ENCODE measurements at regions not wholly inside any gene's neighbourhood (a gene's known extent, or its start where the extent isn't known, plus 50 kb on each side); places are given as distances from the start of the nearest gene placed in this dataset.

- Histone ChIP-seq H3K36me3 (ENCODE audit: low read length) (no peaks in the 10 kb centered on the region), H2AFZ (ENCODE audit: low read depth, low read length, severe bottlenecking) (no peak overlapping the region), H4K20me1 (ENCODE audit: low read depth, low read length) (no peaks in the 10 kb centered on the region), H3K27me3 (ENCODE audit: low read length) (no peaks in the 10 kb centered on the region), H3K9me3 (ENCODE audit: insufficient read depth, low read length) (no peaks in the 10 kb centered on the region), H3K4me2 (ENCODE audit: low read depth, low read length, poor library complexity, severe bottlenecking) (no peak overlapping the region), H3K79me2 (ENCODE audit: insufficient read depth, low read length) (no peaks in the 10 kb centered on the region), H3K9me2 (replicated peaks; ENCODE audit: insufficient read depth, low read length) (no peaks in the 10 kb centered on the region), H3F3A (ENCODE audit: insufficient read depth) (no peaks in the 10 kb centered on the region), H3K4me3 (ENCODE audit: insufficient read depth, low read length, poor library complexity, severe bottlenecking) (no peak overlapping the region), H3K27ac (ENCODE audit: low read depth, low read length) (no peak overlapping the region), H3K9ac (ENCODE audit: low read length) (no peak overlapping the region)
- TF ChIP-seq CTCF (IDR thresholded peaks at IDR 0.05; ENCODE audit: insufficient read depth, low read length, poor library complexity, severe bottlenecking) (no peak), EZH2phosphoT487 (conservative IDR thresholded peaks at IDR 0.05; ENCODE audit: low read length) (no peak)
Observed at GRCh38 chr2:34030273-34030672, 431.2 kb upstream of the FAM98A start.

- no peaks in the 10 kb centered on the region for H3K9me3 ChIP-seq (ENCODE audit: insufficient read depth, low read length)
- H2AFZ ChIP-seq (ENCODE audit: low read depth, low read length, severe bottlenecking) = no peak overlapping the region
- no peaks in the 10 kb centered on the region for H3K27me3 ChIP-seq (ENCODE audit: low read length)
- H4K20me1 ChIP-seq (ENCODE audit: low read depth, low read length) = no peaks in the 10 kb centered on the region
- no peak overlapping the region for H3K4me3 ChIP-seq (ENCODE audit: insufficient read depth, low read length, poor library complexity, severe bottlenecking)
- no peaks in the 10 kb centered on the region for H3F3A ChIP-seq (ENCODE audit: insufficient read depth)
- no peaks in the 10 kb centered on the region for H3K79me2 ChIP-seq (ENCODE audit: insufficient read depth, low read length)
- no peak overlapping the region for H3K4me2 ChIP-seq (ENCODE audit: low read depth, low read length, poor library complexity, severe bottlenecking)
- no peak overlapping the region for H3K27ac ChIP-seq (ENCODE audit: low read depth, low read length)
- no peak overlapping the region for H3K9ac ChIP-seq (ENCODE audit: low read length)
- TF ChIP-seq EZH2phosphoT487 (conservative IDR thresholded peaks at IDR 0.05; ENCODE audit: low read length) (no peak), CTCF (IDR thresholded peaks at IDR 0.05; ENCODE audit: insufficient read depth, low read length, poor library complexity, severe bottlenecking) (no peak)
- no peaks in the 10 kb centered on the region for H3K36me3 ChIP-seq (ENCODE audit: low read length)
- no peaks in the 10 kb centered on the region for H3K9me2 ChIP-seq (replicated peaks; ENCODE audit: insufficient read depth, low read length)
Observed at GRCh38 chr2:34029073-34029472, 430.0 kb upstream of the FAM98A start.

- Histone ChIP-seq H4K20me1 (ENCODE audit: low read depth, low read length) (no peaks in the 10 kb centered on the region), H3K4me3 (ENCODE audit: insufficient read depth, low read length, poor library complexity, severe bottlenecking) (no peak overlapping the region), H3K9ac (ENCODE audit: low read length) (no peak overlapping the region), H3K4me2 (ENCODE audit: low read depth, low read length, poor library complexity, severe bottlenecking) (no peak overlapping the region), H3K36me3 (ENCODE audit: low read length) (no peaks in the 10 kb centered on the region), H3K27ac (ENCODE audit: low read depth, low read length) (no peak overlapping the region), H2AFZ (ENCODE audit: low read depth, low read length, severe bottlenecking) (no peak overlapping the region), H3K27me3 (ENCODE audit: low read length) (no peaks in the 10 kb centered on the region), H3K9me3 (ENCODE audit: insufficient read depth, low read length) (no peaks in the 10 kb centered on the region), H3K9me2 (replicated peaks; ENCODE audit: insufficient read depth, low read length) (no peaks in the 10 kb centered on the region), H3F3A (ENCODE audit: insufficient read depth) (no peaks in the 10 kb centered on the region), H3K79me2 (ENCODE audit: insufficient read depth, low read length) (no peaks in the 10 kb centered on the region)
- no peak for TF ChIP-seq EZH2phosphoT487 (conservative IDR thresholded peaks at IDR 0.05; ENCODE audit: low read length)
- TF ChIP-seq CTCF (IDR thresholded peaks at IDR 0.05; ENCODE audit: insufficient read depth, low read length, poor library complexity, severe bottlenecking) = no peak
Observed at GRCh38 chr2:34025196-34025595, 426.1 kb upstream of the FAM98A start.

All from SU-DHL-6 (cell line).